Thyroid gland (tissue), 4 donors: ENCODE measurements at regions not wholly inside any gene's neighbourhood (a gene's known extent, or its start where the extent isn't known, plus 50 kb on each side); places are given as distances from the start of the nearest gene placed in this dataset.

Experiments
- DNase-seq, 2 donors: peaks; one replicate each; pipeline ENCODE4 v3.0.0-alpha.2; 2019
- H3K27ac ChIP-seq, 3 donors: fragments of 200-600 bp; sonication (generic); 1 replicate in 2 of 3; 2 replicates in 1 of 3; pipeline ENCODE4 v1.5.1; 2016 to 2019; ENCODE audit warnings: mild to moderate bottlenecking in 1 of 3, moderate library complexity in 1 of 3
- H3K27me3 ChIP-seq: fragments of 200-600 bp; sonication (generic); one replicate; pipeline ENCODE4 v1.5.1; 2019
- H3K36me3 ChIP-seq, 2 donors: fragments of 200-600 bp; sonication (generic); one replicate each; pipeline ENCODE4 v1.5.1; 2016 to 2019
- H3K4me1 ChIP-seq, 2 donors: fragments of 200-600 bp; sonication (generic); one replicate each; pipeline ENCODE4 v1.5.1; 2017 to 2019
- H3K4me3 ChIP-seq, 3 donors: fragments of 200-600 bp; sonication (generic); replicated peaks in 1 of 3; 1 replicate in 2 of 3; 2 replicates in 1 of 3; pipeline ENCODE4 v1.5.1; 2016; ENCODE audit warnings: mild to moderate bottlenecking in 1 of 3
- H3K9me3 ChIP-seq: fragments of 200-600 bp; sonication (generic); one replicate; pipeline ENCODE4 v1.5.1; 2017
- CTCF ChIP-seq, 6 experiments: fragments of 200-600 bp in 3 of 6; fragments of 450-650 bp in 3 of 6; sonication (generic) in 3 of 6; IDR thresholded peaks; one replicate each; pipeline ENCODE4 v1.5.1; 2016 to 2019; ENCODE audit warnings: antibody characterized with exemption in 6 of 6, mild to moderate bottlenecking in 2 of 6, inconsistent platforms in 1 of 6, moderate library complexity in 1 of 6
- POLR2A ChIP-seq, 2 donors: fragments of 450-650 bp; IDR thresholded peaks; one replicate each; pipeline ENCODE4 v1.6.1; 2017; ENCODE audit warnings: antibody characterized with exemption in 2 of 2, mild to moderate bottlenecking in 2 of 2, moderate library complexity in 1 of 2
- whole genome bisulfite sequencing, 2 donors: methylation state at CpG; one replicate each; pipeline ENCODE4 v1.1.5; 2017; 5-methylcytosine and 5-hydroxymethylcytosine counted together
- intact Hi-C: fragments of 100-400 bp; cut with DNase I; formaldehyde crosslinking; loops from one replicate; pipeline ENCODE4 v1.15.1; 2023

GRCh38 chr6:156461647-156462046 lies 315.5 kb upstream of the ARID1B start:
- intact Hi-C loops: no loop called here
- no peaks in the 10 kb centered on the region for H3K27me3 ChIP-seq
- H3K4me1 ChIP-seq: no peaks in the 10 kb centered on the region
- no peak overlapping the region for H3K27ac ChIP-seq
- TF ChIP-seq CTCF (IDR thresholded peaks at IDR 0.05) (no peak), POLR2A (IDR thresholded peaks at IDR 0.05) (no peak)
- no peaks in the 10 kb centered on the region for H3K36me3 ChIP-seq
- WGBS, 2 donors: 73 to 81% methylated on average over 2 of the region's 2 CpGs
- H3K4me3 ChIP-seq: no peak overlapping the region
- DNase-seq: no peak
- no peaks in the 10 kb centered on the region for H3K9me3 ChIP-seq

- no peak for DNase-seq
- Histone ChIP-seq H3K4me3 (no peak overlapping the region), H3K4me1 (no peaks in the 10 kb centered on the region), H3K27me3 (no peaks in the 10 kb centered on the region), H3K9me3 (no peaks in the 10 kb centered on the region), H3K36me3 (no peaks in the 10 kb centered on the region), H3K27ac (no peak overlapping the region)
- intact Hi-C loops: no loop called here
- TF ChIP-seq CTCF (IDR thresholded peaks at IDR 0.05): no peak
- no peak for TF ChIP-seq POLR2A (IDR thresholded peaks at IDR 0.05)
Observed at GRCh38 chr6:156457601-156458000, 319.6 kb upstream of the ARID1B start.

DNA sequence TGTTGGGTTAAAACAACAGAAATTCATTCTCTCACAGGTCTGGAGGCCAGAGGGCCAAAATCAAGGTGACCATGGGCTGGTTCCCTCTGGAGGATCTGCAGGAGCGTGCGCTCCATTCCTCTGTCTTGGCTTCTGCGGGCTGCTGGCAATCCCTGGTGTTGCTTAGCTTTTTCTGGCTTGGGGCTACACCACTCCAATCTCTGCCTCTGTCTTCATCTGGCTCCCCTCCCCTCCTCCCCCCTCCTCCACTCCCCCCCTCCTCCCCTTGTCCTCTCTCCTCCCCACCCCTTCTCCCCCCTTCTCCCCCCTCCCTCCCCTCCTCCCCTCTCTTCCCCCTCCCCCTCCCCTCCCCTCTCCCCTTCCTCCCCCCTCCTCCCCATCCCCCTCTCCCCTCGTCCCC lies 321.3 kb upstream of the ARID1B start:
- no peaks in the 10 kb centered on the region for H3K9me3 ChIP-seq
- no peaks in the 10 kb centered on the region for H3K36me3 ChIP-seq
- no peaks in the 10 kb centered on the region for H3K4me1 ChIP-seq
- no peak for DNase-seq
- no peak overlapping the region for H3K27ac ChIP-seq
- TF ChIP-seq CTCF (IDR thresholded peaks at IDR 0.05): no peak
- no peak for TF ChIP-seq POLR2A (IDR thresholded peaks at IDR 0.05)
- intact Hi-C loops: no loop called here
- H3K4me3 ChIP-seq: no peak overlapping the region
- no peaks in the 10 kb centered on the region for H3K27me3 ChIP-seq
- 95 to 96% methylated on average over 3 of the region's 4 CpGs for WGBS, 2 donors

GRCh38 chr6:156454867-156455266 lies 322.3 kb upstream of the ARID1B start:
- Histone ChIP-seq H3K4me1 (no peaks in the 10 kb centered on the region), H3K9me3 (no peaks in the 10 kb centered on the region), H3K27me3 (no peaks in the 10 kb centered on the region), H3K27ac (no peak overlapping the region), H3K36me3 (no peaks in the 10 kb centered on the region), H3K4me3 (no peak overlapping the region)
- no peak for TF ChIP-seq POLR2A (IDR thresholded peaks at IDR 0.05)
- no peak for TF ChIP-seq CTCF (IDR thresholded peaks at IDR 0.05)
- no peak for DNase-seq
- intact Hi-C loops: no loop called here
- 84 to 88% methylated on average over 8 of the region's 8 CpGs for WGBS, 2 donors

- Histone ChIP-seq H3K4me3 (no peak overlapping the region), H3K9me3 (no peaks in the 10 kb centered on the region), H3K36me3 (no peaks in the 10 kb centered on the region), H3K4me1 (peaks cover 6 to 8% of the 10 kb centered on the region in 2 donors), H3K27ac (no peak overlapping the region), H3K27me3 (no peaks in the 10 kb centered on the region)
- 97 to 98% methylated on average over 5 of the region's 5 CpGs for WGBS, 2 donors
- TF ChIP-seq CTCF (IDR thresholded peaks at IDR 0.05): no peak
- no peak for TF ChIP-seq POLR2A (IDR thresholded peaks at IDR 0.05)
- intact Hi-C loops: no loop called here
- no peak for DNase-seq
Observed at GRCh38 chr6:156451726-156452125, 325.5 kb upstream of the ARID1B start.
